DND-41 (cell line): ENCODE measurements at regions not wholly inside any gene's neighbourhood (a gene's known extent, or its start where the extent isn't known, plus 50 kb on each side); places are given as distances from the start of the nearest gene placed in this dataset.

Experiments used
- ATAC-seq: fragments of 200-7000 bp; cut with Tn5 transposase; 3 replicates; pipeline ENCODE4 v1.9.1; 2021; ENCODE audit warnings: low read depth; ENCODE audit not compliant: insufficient read depth
- DNase-seq: peaks from one replicate; pipeline ENCODE4 v3.0.0-alpha.2; 2020
- H2AFZ ChIP-seq: 2 replicates; pipeline ENCODE4 v1.6.0; 2012; ENCODE audit warnings: low read depth, low read length
- H3K27ac ChIP-seq: 2 replicates; pipeline ENCODE4 v1.5.1; 2012; ENCODE audit warnings: low read length, inconsistent platforms
- H3K27me3 ChIP-seq: fragments of 200-600 bp; sonication (generic); 2 replicates; pipeline ENCODE4 v1.6.0; 2012; ENCODE audit warnings: low read length, mild to moderate bottlenecking, inconsistent platforms; ENCODE audit not compliant: insufficient read depth, poor library complexity
- H3K36me3 ChIP-seq: 2 replicates; pipeline ENCODE4 v1.5.1; 2012; ENCODE audit warnings: low read length, inconsistent platforms; ENCODE audit not compliant: insufficient read depth
- H3K4me1 ChIP-seq: 2 replicates; pipeline ENCODE4 v1.5.1; 2012; ENCODE audit warnings: mild to moderate bottlenecking, low read length; ENCODE audit not compliant: insufficient read depth
- H3K4me2 ChIP-seq: 2 replicates; pipeline ENCODE4 v1.6.0; 2012; ENCODE audit warnings: mild to moderate bottlenecking, moderate library complexity, low read length, inconsistent platforms; ENCODE audit not compliant: insufficient read depth
- H3K4me3 ChIP-seq, 2 experiments: fragments of 200-600 bp in 1 of 2; shearing (Covaris generic) in 1 of 2; 2 replicates each; pipeline ENCODE4 v1.5.1; 2012 to 2016; ENCODE audit warnings: inconsistent platforms in 2 of 2, low read length in 2 of 2, mild to moderate bottlenecking in 2 of 2, low read depth in 1 of 2, moderate library complexity in 1 of 2
- H3K79me2 ChIP-seq: 2 replicates; pipeline ENCODE4 v1.6.0; 2012; ENCODE audit warnings: low read length, inconsistent platforms; ENCODE audit not compliant: insufficient read depth
- H3K9ac ChIP-seq: 2 replicates; pipeline ENCODE4 v1.6.0; 2012; ENCODE audit warnings: low read depth, mild to moderate bottlenecking, inconsistent platforms, low read length, moderate library complexity
- H3K9me3 ChIP-seq: 2 replicates; pipeline ENCODE4 v1.5.1; 2012; ENCODE audit warnings: low read length, moderate library complexity, mild to moderate bottlenecking, inconsistent platforms; ENCODE audit not compliant: insufficient read depth, severe bottlenecking
- H4K20me1 ChIP-seq: 2 replicates; pipeline ENCODE4 v1.6.0; 2012; ENCODE audit warnings: low read length; ENCODE audit not compliant: insufficient read depth
- CTCF ChIP-seq: IDR thresholded peaks from 2 replicates; pipeline ENCODE4 v1.5.1; 2012; ENCODE audit warnings: borderline replicate concordance, low read length, moderate library complexity, mild to moderate bottlenecking; ENCODE audit not compliant: poor library complexity, severe bottlenecking; ENCODE audit errors: extremely low read depth
- EZH2 ChIP-seq: IDR thresholded peaks from 3 replicates; pipeline ENCODE4 v1.6.1; 2012; ENCODE audit warnings: borderline replicate concordance, low read depth, mild to moderate bottlenecking, moderate library complexity, low read length, inconsistent platforms; ENCODE audit not compliant: severe bottlenecking

DNA sequence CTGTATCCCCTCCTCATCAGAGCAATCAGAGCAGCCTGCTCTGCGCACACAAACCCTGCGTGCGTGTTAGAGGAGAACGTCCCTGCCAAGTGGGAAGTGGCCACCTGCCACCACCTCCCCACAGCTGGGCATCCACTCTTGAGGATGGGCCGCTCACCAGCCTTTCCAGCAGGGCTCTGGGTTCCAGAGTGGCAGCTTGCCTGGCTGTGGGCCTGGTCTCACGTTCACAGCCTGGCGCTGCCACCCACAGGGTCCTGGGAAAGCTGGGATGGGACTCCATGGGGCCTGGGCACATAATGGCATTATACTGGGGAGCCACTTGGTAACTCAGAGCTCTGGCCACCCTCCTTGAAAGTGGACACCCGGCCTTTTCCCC is 151.1 kb upstream of the PPP2R2D start:
- no peaks in the 10 kb centered on the region for H3K27me3 ChIP-seq
- ATAC-seq (no peak), DNase-seq (no peak)
- H3K4me1 ChIP-seq = no peaks in the 10 kb centered on the region
- no peak overlapping the region for H3K9ac ChIP-seq
- no peaks in the 10 kb centered on the region for H3K36me3 ChIP-seq
- TF ChIP-seq EZH2 (no peak), CTCF (no peak)
- no peak overlapping the region for H3K4me2 ChIP-seq
- H2AFZ ChIP-seq = no peak overlapping the region
- H3K27ac ChIP-seq = no peak overlapping the region
- no peak overlapping the region for H3K4me3 ChIP-seq
- no peaks in the 10 kb centered on the region for H3K79me2 ChIP-seq
- H4K20me1 ChIP-seq = no peaks in the 10 kb centered on the region
- H3K9me3 ChIP-seq = no peaks in the 10 kb centered on the region

- Histone ChIP-seq H3K27ac (no peak overlapping the region), H3K79me2 (no peaks in the 10 kb centered on the region), H3K9me3 (no peaks in the 10 kb centered on the region), H3K9ac (no peak overlapping the region), H3K4me1 (no peaks in the 10 kb centered on the region), H2AFZ (no peak overlapping the region), H3K36me3 (no peaks in the 10 kb centered on the region), H4K20me1 (no peaks in the 10 kb centered on the region), H3K4me2 (no peak overlapping the region), H3K4me3 (no peak overlapping the region), H3K27me3 (no peaks in the 10 kb centered on the region)
- no peak for ATAC-seq
- TF ChIP-seq CTCF = no peak
- TF ChIP-seq EZH2 = no peak
- DNase-seq = no peak
Observed at GRCh38 chr10:131750171-131750895, 150.5 kb upstream of the PPP2R2D start.

GRCh38 chr10:131750973-131751826 is 149.6 kb upstream of the PPP2R2D start:
- no peak for DNase-seq
- H2AFZ ChIP-seq = no peak overlapping the region
- no peaks in the 10 kb centered on the region for H3K9me3 ChIP-seq
- no peak overlapping the region for H3K4me3 ChIP-seq
- H4K20me1 ChIP-seq = no peaks in the 10 kb centered on the region
- H3K9ac ChIP-seq = no peak overlapping the region
- TF ChIP-seq CTCF = no peak
- no peak for TF ChIP-seq EZH2
- no peaks in the 10 kb centered on the region for H3K27me3 ChIP-seq
- no peak overlapping the region for H3K27ac ChIP-seq
- no peaks in the 10 kb centered on the region for H3K79me2 ChIP-seq
- no peak overlapping the region for H3K4me2 ChIP-seq
- no peak for ATAC-seq
- H3K4me1 ChIP-seq = no peaks in the 10 kb centered on the region
- no peaks in the 10 kb centered on the region for H3K36me3 ChIP-seq
